Central memory CD8-positive, alpha-beta T cell (primary cell): ENCODE measurements at regions not wholly inside any gene's neighbourhood (a gene's known extent, or its start where the extent isn't known, plus 50 kb on each side); places are given as distances from the start of the nearest gene placed in this dataset.

ENCODE experiments used
- ATAC-seq: fragments of 150-1000 bp; cut with Tn5 transposase; replicated peaks from 2 replicates; pipeline ENCODE4 v1.10.0; 2022; ENCODE audit warnings: mild to moderate bottlenecking, moderate FRiP score, moderate number of reproducible peaks; ENCODE audit not compliant: poor library complexity, severe bottlenecking; ENCODE audit errors: extremely low read depth
- DNase-seq, 2 donors: peaks; one replicate each; pipeline ENCODE4 v3.0.0; 2021; ENCODE audit warnings: low spot score in 2 of 2
- H3K27ac Mint-ChIP-seq: one replicate; pipeline ENCODE4 v1.8.0; 2022; ENCODE audit warnings: low read depth, mild to moderate bottlenecking, moderate library complexity, mixed read lengths
- H3K27me3 Mint-ChIP-seq: one replicate; pipeline ENCODE4 v1.8.0; 2022; ENCODE audit warnings: mixed read lengths
- H3K36me3 Mint-ChIP-seq: one replicate; pipeline ENCODE4 v1.8.0; 2022; ENCODE audit warnings: mild to moderate bottlenecking, moderate library complexity, mixed read lengths; ENCODE audit not compliant: insufficient read depth
- H3K4me1 Mint-ChIP-seq: one replicate; pipeline ENCODE4 v1.8.0; 2022; ENCODE audit warnings: mixed read lengths
- H3K4me3 Mint-ChIP-seq: one replicate; pipeline ENCODE4 v1.8.0; 2022; ENCODE audit warnings: mild to moderate bottlenecking, moderate library complexity, mixed read lengths
- H3K9me3 Mint-ChIP-seq: one replicate; pipeline ENCODE4 v1.8.0; 2022; ENCODE audit warnings: mixed read lengths

- no peak overlapping the region for H3K4me3 Mint-ChIP-seq
- no peaks in the 10 kb centered on the region for H3K9me3 Mint-ChIP-seq
- ATAC-seq (no peak), DNase-seq (no peak)
- H3K27me3 Mint-ChIP-seq, result peaks cover 39% of the 10 kb centered on the region
- no peak overlapping the region for H3K27ac Mint-ChIP-seq
- no peaks in the 10 kb centered on the region for H3K36me3 Mint-ChIP-seq
- no peaks in the 10 kb centered on the region for H3K4me1 Mint-ChIP-seq
Measured at GRCh38 chr9:71581101-71581500, 187.2 kb downstream of the CEMIP2 start.

- H3K4me3 Mint-ChIP-seq, result no peak overlapping the region
- no peak for DNase-seq
- peaks cover 41% of the 10 kb centered on the region for H3K27me3 Mint-ChIP-seq
- no peaks in the 10 kb centered on the region for H3K4me1 Mint-ChIP-seq
- no peaks in the 10 kb centered on the region for H3K36me3 Mint-ChIP-seq
- H3K27ac Mint-ChIP-seq, result no peak overlapping the region
- ATAC-seq, result no peak
- no peaks in the 10 kb centered on the region for H3K9me3 Mint-ChIP-seq
Measured at GRCh38 chr9:71571186-71571585, 197.1 kb downstream of the CEMIP2 start.

GRCh38 chr9:71567890-71568289 lies 200.4 kb downstream of the CEMIP2 start:
- DNase-seq (no peak), ATAC-seq (no peak)
- Mint-ChIP-seq H3K4me3 (no peak overlapping the region), H3K36me3 (no peaks in the 10 kb centered on the region), H3K27ac (no peak overlapping the region), H3K4me1 (no peaks in the 10 kb centered on the region), H3K9me3 (no peaks in the 10 kb centered on the region), H3K27me3 (peaks cover 51% of the 10 kb centered on the region)

GRCh38 chr9:71562140-71562539 lies 206.2 kb downstream of the CEMIP2 start:
- DNase-seq, result no peak
- no peak overlapping the region for H3K27ac Mint-ChIP-seq
- ATAC-seq, result no peak
- no peaks in the 10 kb centered on the region for H3K4me1 Mint-ChIP-seq
- H3K36me3 Mint-ChIP-seq, result no peaks in the 10 kb centered on the region
- no peaks in the 10 kb centered on the region for H3K9me3 Mint-ChIP-seq
- H3K4me3 Mint-ChIP-seq, result no peak overlapping the region
- H3K27me3 Mint-ChIP-seq, result peaks cover 78% of the 10 kb centered on the region

GRCh38 chr9:71557310-71557709 lies 211.0 kb downstream of the CEMIP2 start:
- Mint-ChIP-seq H3K4me3 (no peak overlapping the region), H3K36me3 (no peaks in the 10 kb centered on the region), H3K9me3 (no peaks in the 10 kb centered on the region), H3K27me3 (peaks cover 66% of the 10 kb centered on the region), H3K27ac (no peak overlapping the region), H3K4me1 (no peaks in the 10 kb centered on the region)
- DNase-seq, result no peak
- ATAC-seq, result no peak

GRCh38 chr9:71552480-71552879 lies 215.8 kb downstream of the CEMIP2 start:
- Mint-ChIP-seq H3K27ac (no peak overlapping the region), H3K27me3 (peaks cover 62% of the 10 kb centered on the region), H3K4me3 (no peak overlapping the region), H3K4me1 (no peaks in the 10 kb centered on the region), H3K9me3 (no peaks in the 10 kb centered on the region), H3K36me3 (no peaks in the 10 kb centered on the region)
- DNase-seq (no peak), ATAC-seq (no peak)

- H3K4me1 Mint-ChIP-seq, result no peaks in the 10 kb centered on the region
- no peak overlapping the region for H3K27ac Mint-ChIP-seq
- no peaks in the 10 kb centered on the region for H3K9me3 Mint-ChIP-seq
- no peaks in the 10 kb centered on the region for H3K36me3 Mint-ChIP-seq
- peaks cover 60% of the 10 kb centered on the region for H3K27me3 Mint-ChIP-seq
- DNase-seq, result no peak
- H3K4me3 Mint-ChIP-seq, result no peak overlapping the region
- ATAC-seq, result peak; percentile 14
Measured at GRCh38 chr9:71549023-71549422, 219.3 kb downstream of the CEMIP2 start.

GRCh38 chr9:71544464-71544863 lies 223.8 kb downstream of the CEMIP2 start:
- H3K4me1 Mint-ChIP-seq, result no peaks in the 10 kb centered on the region
- H3K9me3 Mint-ChIP-seq, result no peaks in the 10 kb centered on the region
- no peak overlapping the region for H3K27ac Mint-ChIP-seq
- peaks cover 54% of the 10 kb centered on the region for H3K27me3 Mint-ChIP-seq
- no peak overlapping the region for H3K4me3 Mint-ChIP-seq
- ATAC-seq (no peak), DNase-seq (no peak)
- no peaks in the 10 kb centered on the region for H3K36me3 Mint-ChIP-seq

- Mint-ChIP-seq H3K9me3 (no peaks in the 10 kb centered on the region), H3K4me3 (no peak overlapping the region), H3K27ac (no peak overlapping the region), H3K36me3 (no peaks in the 10 kb centered on the region), H3K27me3 (peaks cover 54% of the 10 kb centered on the region), H3K4me1 (no peaks in the 10 kb centered on the region)
- DNase-seq (no peak), ATAC-seq (no peak)
Measured at GRCh38 chr9:71541436-71541835, 226.9 kb downstream of the CEMIP2 start.

GRCh38 chr9:71524996-71525580 lies 243.2 kb downstream of the CEMIP2 start:
- DNase-seq (no peak), ATAC-seq (no peak)
- Mint-ChIP-seq H3K27ac (no peak overlapping the region), H3K4me3 (no peak overlapping the region), H3K9me3 (no peaks in the 10 kb centered on the region), H3K4me1 (no peaks in the 10 kb centered on the region), H3K27me3 (peaks cover 43% of the 10 kb centered on the region), H3K36me3 (no peaks in the 10 kb centered on the region)

GRCh38 chr9:71524516-71524915 lies 243.8 kb downstream of the CEMIP2 start:
- H3K4me3 Mint-ChIP-seq, result no peak overlapping the region
- ATAC-seq (no peak), DNase-seq (no peak)
- H3K4me1 Mint-ChIP-seq, result no peaks in the 10 kb centered on the region
- no peaks in the 10 kb centered on the region for H3K36me3 Mint-ChIP-seq
- no peaks in the 10 kb centered on the region for H3K9me3 Mint-ChIP-seq
- no peak overlapping the region for H3K27ac Mint-ChIP-seq
- peaks cover 49% of the 10 kb centered on the region for H3K27me3 Mint-ChIP-seq

GRCh38 chr9:71521132-71521531 lies 247.2 kb downstream of the CEMIP2 start:
- Mint-ChIP-seq H3K9me3 (no peaks in the 10 kb centered on the region), H3K4me1 (no peaks in the 10 kb centered on the region), H3K27ac (no peak overlapping the region), H3K4me3 (no peak overlapping the region), H3K36me3 (no peaks in the 10 kb centered on the region), H3K27me3 (peaks cover 63% of the 10 kb centered on the region)
- DNase-seq, result no peak
- no peak for ATAC-seq

- H3K27ac Mint-ChIP-seq, result no peak overlapping the region
- H3K4me1 Mint-ChIP-seq, result no peaks in the 10 kb centered on the region
- peaks cover 82% of the 10 kb centered on the region for H3K27me3 Mint-ChIP-seq
Measured at GRCh38 chr9:71519098-71519696, 249.1 kb downstream of the CEMIP2 start.

More at GRCh38 chr9:71519098-71519696, 249.1 kb downstream of the CEMIP2 start:
- Mint-ChIP-seq H3K36me3 (no peaks in the 10 kb centered on the region), H3K4me3 (no peak overlapping the region), H3K9me3 (no peaks in the 10 kb centered on the region)
- DNase-seq (no peak), ATAC-seq (no peak)
